ENCODE measurements at regions not wholly inside any gene's neighbourhood (a gene's known extent, or its start where the extent isn't known, plus 50 kb on each side); places are given as distances from the start of the nearest gene placed in this dataset.

GRCh38 chr9:30900706-30901105 lies 1483.7 kb upstream of the ACO1 start:
- TF ChIP-seq CTCF (IDR thresholded peaks at IDR 0.05) (no peak), POLR2A (IDR thresholded peaks at IDR 0.05) (no peak), EP300 (IDR thresholded peaks at IDR 0.05) (no peak)

Measured in sigmoid colon (tissue), 4 donors.